GM23248 (cell line): ENCODE measurements at regions not wholly inside any gene's neighbourhood (a gene's known extent, or its start where the extent isn't known, plus 50 kb on each side); places are given as distances from the start of the nearest gene placed in this dataset.

Experiments
- DNase-seq: peaks from one replicate; pipeline ENCODE4 v3.0.0-alpha.2; 2015
- H2AFZ ChIP-seq: fragments of 200-600 bp; sonication (generic); 2 replicates; pipeline ENCODE4 v1.6.1; 2016; ENCODE audit warnings: antibody characterized with exemption
- H3F3A ChIP-seq: fragments of 200-600 bp; sonication (generic); 2 replicates; pipeline ENCODE4 v1.6.1; 2016; ENCODE audit warnings: mild to moderate bottlenecking, antibody characterized with exemption, mixed run types; ENCODE audit not compliant: insufficient read depth
- H3K27ac ChIP-seq: fragments of 200-600 bp; sonication (generic); 2 replicates; pipeline ENCODE4 v1.5.1; 2016; ENCODE audit warnings: mild to moderate bottlenecking
- H3K27me3 ChIP-seq: fragments of 200-600 bp; sonication (generic); replicated peaks from 2 replicates; pipeline ENCODE4 v1.6.1; 2016; ENCODE audit warnings: mild to moderate bottlenecking; ENCODE audit not compliant: insufficient read depth
- H3K36me3 ChIP-seq: fragments of 200-600 bp; sonication (generic); 2 replicates; pipeline ENCODE4 v1.6.1; 2016; ENCODE audit warnings: low read depth, mild to moderate bottlenecking
- H3K4me1 ChIP-seq: fragments of 200-600 bp; sonication (generic); 2 replicates; pipeline ENCODE4 v1.6.1; 2016; ENCODE audit warnings: mild to moderate bottlenecking; ENCODE audit not compliant: insufficient read depth
- H3K4me2 ChIP-seq: fragments of 200-600 bp; sonication (generic); one replicate; pipeline ENCODE4 v1.6.1; 2016; ENCODE audit warnings: mild to moderate bottlenecking; ENCODE audit not compliant: unreplicated experiment
- H3K4me3 ChIP-seq: fragments of 200-600 bp; sonication (generic); 2 replicates; pipeline ENCODE4 v1.5.1; 2016; ENCODE audit warnings: mild to moderate bottlenecking
- H3K79me2 ChIP-seq: fragments of 200-600 bp; sonication (generic); 2 replicates; pipeline ENCODE4 v1.6.1; 2016; ENCODE audit warnings: mild to moderate bottlenecking; ENCODE audit not compliant: insufficient read depth
- H3K9ac ChIP-seq: fragments of 200-600 bp; sonication (generic); 2 replicates; pipeline ENCODE4 v1.6.1; 2016; ENCODE audit warnings: mild to moderate bottlenecking
- H3K9me2 ChIP-seq: fragments of 200-600 bp; sonication (generic); 2 replicates; pipeline ENCODE4 v1.6.1; 2016; ENCODE audit warnings: mixed run types, mild to moderate bottlenecking, moderate library complexity; ENCODE audit not compliant: insufficient read depth
- H3K9me3 ChIP-seq: fragments of 200-600 bp; sonication (generic); one replicate; pipeline ENCODE4 v1.6.1; 2017; ENCODE audit warnings: low read depth
- H4K20me1 ChIP-seq: fragments of 200-600 bp; sonication (generic); 2 replicates; pipeline ENCODE4 v1.6.0; 2016; ENCODE audit not compliant: insufficient read depth
- EZH2 ChIP-seq: fragments of 200-600 bp; sonication (generic); IDR thresholded peaks from 2 replicates; pipeline ENCODE4 v1.6.1; 2018; ENCODE audit warnings: antibody characterized with exemption, mild to moderate bottlenecking; ENCODE audit not compliant: insufficient read depth, poor library complexity, severe bottlenecking
- EZH2phosphoT487 ChIP-seq: fragments of 200-600 bp; sonication (generic); IDR thresholded peaks from 2 replicates; pipeline ENCODE4 v1.6.1; 2018; ENCODE audit warnings: antibody characterized with exemption, moderate library complexity, mild to moderate bottlenecking, low read depth; ENCODE audit not compliant: insufficient read depth
- whole genome bisulfite sequencing, 2 experiments: methylation state at CpG; one replicate each; pipeline ENCODE4 v1.1.6; 2015 to 2017; ENCODE audit warnings: low lambda C conversion rate in 2 of 2, low coverage in 1 of 2; ENCODE audit errors: missing lambda C conversion rate in 2 of 2; 5-methylcytosine and 5-hydroxymethylcytosine counted together
- in situ Hi-C: fragments of 300-500 bp; cut with MboI; formaldehyde crosslinking; loops from 2 replicates; pipeline ENCODE4 v1.15.0; 2020

DNA sequence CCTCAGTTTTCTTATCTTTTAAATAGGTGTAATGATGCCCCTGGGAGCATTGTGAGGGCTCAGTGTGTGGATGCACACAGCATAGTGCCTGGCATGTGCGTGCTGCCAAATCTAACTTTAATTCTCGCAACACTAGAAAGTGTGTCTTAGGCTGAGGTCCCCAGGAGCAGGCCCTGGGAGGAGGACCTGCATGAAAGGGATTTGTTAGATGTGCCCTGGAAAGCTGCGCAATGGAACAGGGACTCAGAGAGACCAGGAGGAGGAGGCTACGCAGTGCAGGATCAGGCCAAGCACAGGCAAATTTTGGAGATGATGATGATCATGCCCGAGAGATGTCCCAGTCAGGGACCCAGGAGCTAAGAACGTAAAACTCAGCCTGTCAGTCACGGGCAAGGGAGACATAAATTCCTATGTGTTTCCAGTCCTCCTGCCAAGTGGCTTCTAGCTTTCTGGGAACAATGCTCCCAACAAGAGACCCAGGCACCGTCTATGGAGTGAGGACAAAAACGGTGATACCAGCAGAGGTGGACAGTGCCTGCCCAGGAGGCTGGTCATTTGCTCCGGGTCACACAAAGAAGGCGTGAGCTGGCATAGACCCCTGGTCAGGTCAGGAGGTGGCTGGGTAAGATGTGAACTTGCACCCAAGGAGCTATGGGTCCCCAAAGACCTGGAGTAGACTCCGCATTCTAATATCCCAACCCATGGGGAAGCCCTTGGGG is 352.2 kb upstream of the TNRC6C start:
- Histone ChIP-seq H3K36me3 (no peaks in the 10 kb centered on the region), H3K9me3 (no peaks in the 10 kb centered on the region), H3K79me2 (no peaks in the 10 kb centered on the region), H3K4me1 (peaks cover 28% of the 10 kb centered on the region), H3K9ac (no peak overlapping the region), H3K9me2 (no peaks in the 10 kb centered on the region), H4K20me1 (no peaks in the 10 kb centered on the region), H3K27ac (no peak overlapping the region), H2AFZ (no peak overlapping the region), H3F3A (0 out of 2 replicates have a peak, but pooled peaks cover 5% of the 10 kb centered on the region), H3K4me3 (no peak overlapping the region), H3K27me3 (peaks cover 18% of the 10 kb centered on the region), H3K4me2 (no peak overlapping the region)
- TF ChIP-seq EZH2 (no peak), EZH2phosphoT487 (no peak)
- 56 to 61% methylated on average over 12 of the region's 12 CpGs for WGBS, 2 experiments
- DNase-seq: no peak
- in situ Hi-C loops: no loop called here

DNA sequence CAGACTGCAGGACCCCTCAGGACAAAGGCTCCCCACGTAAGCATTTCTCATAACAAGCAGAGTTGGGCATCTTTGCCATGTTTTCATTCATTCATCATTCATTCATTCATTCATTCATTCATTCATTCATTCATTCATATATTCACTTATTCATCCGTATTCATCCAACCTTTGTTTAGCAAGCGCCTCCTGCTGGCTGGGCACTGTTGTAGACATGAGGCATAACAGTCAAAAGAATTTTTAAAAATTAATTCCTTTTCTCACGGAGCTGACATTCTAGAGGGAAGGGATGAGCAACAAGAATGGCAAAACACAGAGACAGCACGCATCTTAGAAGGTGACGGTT is 351.7 kb upstream of the TNRC6C start:
- Histone ChIP-seq H3F3A (0 out of 2 replicates have a peak, but pooled peaks cover 3% of the 10 kb centered on the region), H3K9ac (no peak overlapping the region), H3K4me3 (no peak overlapping the region), H3K36me3 (no peaks in the 10 kb centered on the region), H3K27ac (no peak overlapping the region), H3K4me2 (no peak overlapping the region), H4K20me1 (no peaks in the 10 kb centered on the region), H3K9me2 (no peaks in the 10 kb centered on the region), H3K9me3 (no peaks in the 10 kb centered on the region), H2AFZ (no peak overlapping the region), H3K4me1 (peaks cover 25% of the 10 kb centered on the region), H3K79me2 (no peaks in the 10 kb centered on the region), H3K27me3 (peaks cover 21% of the 10 kb centered on the region)
- 66 to 70% methylated on average over 6 of the region's 6 CpGs for WGBS, 2 experiments
- DNase-seq: no peak
- in situ Hi-C loops: no loop called here
- TF ChIP-seq EZH2phosphoT487 (no peak), EZH2 (no peak)

DNA sequence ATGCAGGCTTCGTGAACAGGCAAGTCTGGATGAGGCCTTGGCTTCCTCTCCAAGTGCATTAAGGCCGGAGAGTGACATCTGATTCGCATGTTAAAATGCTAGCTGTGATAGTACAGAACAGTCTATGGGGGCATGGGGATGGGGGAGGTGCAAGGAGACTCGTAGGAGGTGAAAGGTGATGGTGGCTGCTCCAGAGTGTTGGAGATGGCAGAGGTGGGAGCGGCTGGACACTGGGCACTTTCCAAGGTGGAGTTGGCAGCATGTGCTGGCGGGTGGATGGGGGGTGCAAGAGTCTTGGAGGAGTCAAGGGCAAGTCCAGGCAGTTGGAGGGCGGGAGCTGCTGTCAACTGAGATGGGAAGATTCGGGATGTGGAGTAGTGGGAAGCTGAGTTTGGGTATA is 350.9 kb upstream of the TNRC6C start:
- Histone ChIP-seq H3K36me3 (no peaks in the 10 kb centered on the region), H2AFZ (no peak overlapping the region), H3K27ac (no peak overlapping the region), H4K20me1 (no peaks in the 10 kb centered on the region), H3K4me3 (no peak overlapping the region), H3K4me1 (peaks cover 17% of the 10 kb centered on the region), H3K9me3 (no peaks in the 10 kb centered on the region), H3K4me2 (no peak overlapping the region), H3F3A (no peaks in the 10 kb centered on the region), H3K9me2 (no peaks in the 10 kb centered on the region), H3K27me3 (peaks cover 25% of the 10 kb centered on the region), H3K79me2 (no peaks in the 10 kb centered on the region), H3K9ac (no peak overlapping the region)
- in situ Hi-C loops: no loop called here
- no peak for DNase-seq
- TF ChIP-seq EZH2phosphoT487 (no peak), EZH2 (no peak)
- 68 to 73% methylated on average over 8 of the region's 8 CpGs for WGBS, 2 experiments

DNA sequence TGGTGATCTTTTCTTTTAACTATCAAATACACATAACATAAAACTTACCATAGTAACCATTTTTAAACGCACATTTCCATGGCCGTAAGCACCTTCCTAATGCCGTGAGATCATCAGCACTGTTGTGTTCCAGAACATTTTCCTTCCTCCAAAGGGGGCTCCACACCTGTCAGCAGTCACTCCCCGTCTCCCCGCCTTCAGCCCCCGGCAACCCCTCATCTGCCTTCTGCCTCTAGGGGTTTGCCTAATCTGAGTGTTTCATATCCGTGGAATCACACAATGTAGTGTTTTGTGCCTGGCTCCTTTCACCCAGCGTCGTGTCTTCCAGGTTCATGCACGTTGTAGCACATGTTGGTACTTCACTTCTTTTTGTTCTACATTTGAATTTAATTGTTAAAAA is 350.1 kb upstream of the TNRC6C start:
- no peaks in the 10 kb centered on the region for H3F3A ChIP-seq
- no peaks in the 10 kb centered on the region for H3K9me2 ChIP-seq
- no peaks in the 10 kb centered on the region for H3K9me3 ChIP-seq
- H3K36me3 ChIP-seq: no peaks in the 10 kb centered on the region
- H3K79me2 ChIP-seq: no peaks in the 10 kb centered on the region
- peaks cover 27% of the 10 kb centered on the region for H3K27me3 ChIP-seq
- H4K20me1 ChIP-seq: no peaks in the 10 kb centered on the region
- in situ Hi-C loops: no loop called here
- no peak overlapping the region for H3K27ac ChIP-seq
- H3K4me1 ChIP-seq: peaks cover 13% of the 10 kb centered on the region; the same call in 1 of the 2 replicates
- H3K4me2 ChIP-seq: no peak overlapping the region
- DNase-seq: no peak
- TF ChIP-seq EZH2 (no peak), EZH2phosphoT487 (no peak)
- WGBS, 2 experiments: 85 to 87% methylated on average over 10 of the region's 10 CpGs
- H3K9ac ChIP-seq: no peak overlapping the region
- H2AFZ ChIP-seq: no peak overlapping the region
- no peak overlapping the region for H3K4me3 ChIP-seq
